ENCODE measurements at regions not wholly inside any gene's neighbourhood (a gene's known extent, or its start where the extent isn't known, plus 50 kb on each side); places are given as distances from the start of the nearest gene placed in this dataset.

DNA sequence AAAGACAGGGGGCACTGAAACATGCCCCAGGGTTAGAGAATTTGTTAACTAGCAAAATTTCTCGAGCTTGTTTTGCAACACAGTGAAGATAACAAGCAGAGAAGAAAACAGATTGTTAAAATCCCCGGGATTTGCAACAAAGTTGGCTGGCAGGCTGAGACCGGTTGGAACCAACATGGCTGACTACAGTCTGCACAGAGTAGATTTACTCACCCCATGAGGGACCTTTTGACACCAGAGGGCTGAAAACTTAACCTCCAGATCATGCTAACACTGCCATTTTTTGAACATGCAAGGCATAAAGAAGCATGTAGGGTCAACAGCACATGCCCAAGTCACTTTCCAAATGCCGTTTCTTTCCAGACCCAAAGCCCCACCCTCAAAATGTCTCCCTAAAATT is 95.2 kb upstream of the TMEM26 start:
- Histone ChIP-seq H2AFZ (ENCODE audit: low read depth, low read length) (no peak overlapping the region), H4K20me1 (replicated peaks; ENCODE audit: control insufficient read depth, extremely low read depth, insufficient read depth, low read length) (no peaks in the 10 kb centered on the region), H3K27me3 (ENCODE audit: control insufficient read depth in 2 of 2, insufficient read depth in 2 of 2, low read length in 2 of 2) (no peaks in the 10 kb centered on the region), H3K79me2 (ENCODE audit: control insufficient read depth, insufficient read depth, low read length) (no peaks in the 10 kb centered on the region), H3K4me3 (replicated peaks in 1 of 3; ENCODE audit: insufficient read depth in 1 of 3, low read depth in 1 of 3, low read length in 3 of 3) (no peak overlapping the region), H3K36me3 (ENCODE audit: control insufficient read depth in 2 of 2, extremely low read depth in 1 of 2, insufficient read depth in 2 of 2, low read length in 2 of 2) (no peaks in the 10 kb centered on the region), H3K4me1 (ENCODE audit: control insufficient read depth, extremely low read depth, insufficient read depth, low read length) (no peaks in the 10 kb centered on the region), H3K9ac (replicated peaks; ENCODE audit: extremely low read depth, insufficient read depth, low read length) (no peak overlapping the region), H3K9me3 (replicated peaks; ENCODE audit: control insufficient read depth, insufficient read depth, low read length) (no peaks in the 10 kb centered on the region), H3K4me2 (ENCODE audit: insufficient read depth, low read length) (no peak overlapping the region), H3K9me1 (replicated peaks; ENCODE audit: control insufficient read depth, extremely low read depth, insufficient read depth, low read length) (no peaks in the 10 kb centered on the region), H3K27ac (ENCODE audit: insufficient read depth, low read depth, low read length) (no peak overlapping the region)
- POLR2A ChIA-PET, result no interaction called here
- no peak for FAIRE-seq
- dilution Hi-C loops (cut with MboI; ENCODE audit: extremely low pct_ligation_motif_present, low sequenced_read_pairs) (no loop called here), intact Hi-C loops (cut with micrococcal nuclease) (no loop called here)
- no TSS peak for BruUV-seq (replicated peaks)
- CTCF ChIA-PET, result interaction anchor here (1.4 kb wide), 1 partner anchor 193 kb away, joined by 3 read pairs; no protein-coding TSS in a partner anchor
- no peak for TF ChIP-seq CTCF (IDR thresholded peaks at IDR 0.05; ENCODE audit: extremely low read depth in 1 of 2, insufficient read depth in 1 of 2, low read depth in 1 of 2, low read length in 2 of 2)
- no peak for TF ChIP-seq MAX (IDR thresholded peaks at IDR 0.05; ENCODE audit: insufficient read depth, insufficient read length)
- TF ChIP-seq GATA2 (IDR thresholded peaks at IDR 0.05; ENCODE audit: insufficient read depth, insufficient read length, low read depth, low read length), result no peak
- no peak for TF ChIP-seq FOS (IDR thresholded peaks at IDR 0.05; ENCODE audit: borderline replicate concordance, insufficient read depth, low read length)
- no peak for TF ChIP-seq POLR2AphosphoS5 (IDR thresholded peaks at IDR 0.05; ENCODE audit: insufficient read depth, low read depth, low read length)
- no peak for TF ChIP-seq MYC (IDR thresholded peaks at IDR 0.05; ENCODE audit: low read depth, low read length)
- no peak for TF ChIP-seq EZH2 (IDR thresholded peaks at IDR 0.05; ENCODE audit: borderline replicate concordance, low read depth, low read length, severe bottlenecking)
- no peak for TF ChIP-seq POLR2A (IDR thresholded peaks at IDR 0.05; ENCODE audit: low read depth, low read length)
- no peak for TF ChIP-seq JUN (IDR thresholded peaks at IDR 0.05; ENCODE audit: borderline replicate concordance, insufficient read depth, insufficient read length, low read depth)
- DNase-seq (ENCODE audit: low read depth, low spot score), result no peak
